ENCODE measurements at regions not wholly inside any gene's neighbourhood (a gene's known extent, or its start where the extent isn't known, plus 50 kb on each side); places are given as distances from the start of the nearest gene placed in this dataset.

GRCh38 chr5:164202338-164202737 lies 696.9 kb downstream of the MAT2B start:
- DNase-seq (ENCODE audit: low read depth): peak; percentile 40
- H3K4me3 ChIP-seq (ENCODE audit: control insufficient read depth, low read depth, low read length): no peak overlapping the region
- TF ChIP-seq CTCF (conservative IDR thresholded peaks at IDR 0.05; ENCODE audit: control insufficient read depth, insufficient read depth, low read depth, low read length): no peak

- H3K4me3 ChIP-seq (ENCODE audit: control insufficient read depth, low read depth, low read length): no peak overlapping the region
- TF ChIP-seq CTCF (conservative IDR thresholded peaks at IDR 0.05; ENCODE audit: control insufficient read depth, insufficient read depth, low read depth, low read length): no peak
- DNase-seq (ENCODE audit: low read depth): peak; percentile 45
Observed at GRCh38 chr5:164203581-164204225, 698.3 kb downstream of the MAT2B start.

GRCh38 chr5:164204338-164204946 lies 699.0 kb downstream of the MAT2B start:
- no peak overlapping the region for H3K4me3 ChIP-seq (ENCODE audit: control insufficient read depth, low read depth, low read length)
- no peak for TF ChIP-seq CTCF (conservative IDR thresholded peaks at IDR 0.05; ENCODE audit: control insufficient read depth, insufficient read depth, low read depth, low read length)
- DNase-seq (ENCODE audit: low read depth): peak; percentile 81

- no peak for TF ChIP-seq CTCF (conservative IDR thresholded peaks at IDR 0.05; ENCODE audit: control insufficient read depth, insufficient read depth, low read depth, low read length)
- no peak overlapping the region for H3K4me3 ChIP-seq (ENCODE audit: control insufficient read depth, low read depth, low read length)
- DNase-seq (ENCODE audit: low read depth): no peak
Observed at GRCh38 chr5:164206196-164206595, 700.8 kb downstream of the MAT2B start.

DNA sequence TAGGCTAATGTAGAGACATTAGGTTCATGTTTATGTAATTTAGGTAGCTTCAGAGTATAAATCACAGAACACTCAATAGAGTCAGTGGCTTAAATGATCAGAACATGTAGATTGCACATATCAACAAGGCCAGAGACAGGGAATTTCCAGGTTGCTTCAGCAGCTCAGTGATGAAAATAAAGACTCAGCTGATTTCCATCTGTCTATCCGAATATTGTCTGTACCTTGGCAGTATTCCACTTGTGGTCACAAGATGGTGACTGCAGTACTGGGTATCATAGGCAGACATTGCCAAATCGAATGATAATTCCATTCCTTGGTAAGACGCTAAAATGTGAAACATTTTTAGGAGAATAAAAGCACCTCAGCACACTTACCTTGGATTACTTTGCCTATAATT lies 702.2 kb downstream of the MAT2B start:
- DNase-seq (ENCODE audit: low read depth): peak; percentile 8
- TF ChIP-seq CTCF (conservative IDR thresholded peaks at IDR 0.05; ENCODE audit: control insufficient read depth, insufficient read depth, low read depth, low read length): no peak
- H3K4me3 ChIP-seq (ENCODE audit: control insufficient read depth, low read depth, low read length): no peak overlapping the region

- no peak for DNase-seq (ENCODE audit: low read depth)
- TF ChIP-seq CTCF (conservative IDR thresholded peaks at IDR 0.05; ENCODE audit: control insufficient read depth, insufficient read depth, low read depth, low read length): no peak
- H3K4me3 ChIP-seq (ENCODE audit: control insufficient read depth, low read depth, low read length): no peak overlapping the region
Observed at GRCh38 chr5:164210491-164210890, 705.1 kb downstream of the MAT2B start.
